IMR-90 (cell line): ENCODE measurements at regions not wholly inside any gene's neighbourhood (a gene's known extent, or its start where the extent isn't known, plus 50 kb on each side); places are given as distances from the start of the nearest gene placed in this dataset.

ENCODE experiments used
- ATAC-seq: fragments of 200-7000 bp; cut with Tn5 transposase; 2 replicates; pipeline ENCODE4 v1.9.1; 2020; ENCODE audit warnings: low read depth, mild to moderate bottlenecking, moderate library complexity
- BruUV-seq: library from RNA; stranded (reverse); fragments of 400-500 nt; replicated peaks from 2 replicates; lab custom pipeline; 2021; lab: Mats Ljungman, UMichigan
- CTCF ChIA-PET: fragments of 300-600 bp; formaldehyde crosslinking; extraction: SDS; loops from one replicate; lab custom pipeline; 2021; ENCODE audit warnings: antibody characterized with exemption; lab: Yijun Ruan, JAX
- POLR2A ChIA-PET: fragments of 300-600 bp; sonication (Branson Sonifier 250); formaldehyde crosslinking; loops from one replicate; lab custom pipeline; 2022; ENCODE audit warnings: antibody characterized with exemption; ENCODE audit not compliant: unreplicated experiment; lab: Charles Lee
- DNase-seq: peaks from one replicate; pipeline ENCODE4 v3.0.0; 2013
- H2AFZ ChIP-seq: replicated peaks from 2 replicates; pipeline ENCODE3; 2013; ENCODE audit warnings: low read length, mild to moderate bottlenecking; ENCODE audit not compliant: poor library complexity
- H2AK5ac ChIP-seq: 2 replicates; pipeline ENCODE4 v1.6.1; 2013; ENCODE audit warnings: low read depth, low read length, inconsistent platforms
- H2AK9ac ChIP-seq: replicated peaks from 2 replicates; pipeline ENCODE3; 2013; ENCODE audit warnings: mild to moderate bottlenecking, low read depth, low read length, moderate library complexity; ENCODE audit not compliant: poor library complexity
- H2BK120ac ChIP-seq: 2 replicates; pipeline ENCODE4 v1.6.1; 2013; ENCODE audit warnings: low read depth, low read length, inconsistent platforms
- H2BK15ac ChIP-seq: 3 replicates; pipeline ENCODE4 v1.6.1; 2013; ENCODE audit warnings: low read depth, low read length, inconsistent platforms
- H2BK20ac ChIP-seq: 2 replicates; pipeline ENCODE4 v1.6.1; 2013; ENCODE audit warnings: low read depth, mild to moderate bottlenecking, inconsistent platforms, low read length, moderate library complexity
- H2BK5ac ChIP-seq: 2 replicates; pipeline ENCODE4 v1.6.1; 2013; ENCODE audit warnings: mild to moderate bottlenecking, low read depth, low read length, inconsistent platforms; ENCODE audit not compliant: poor library complexity, severe bottlenecking
- H3K14ac ChIP-seq: replicated peaks from 2 replicates; pipeline ENCODE4 v1.6.1; 2013; ENCODE audit warnings: low read depth, low read length, inconsistent platforms
- H3K18ac ChIP-seq: 2 replicates; pipeline ENCODE4 v1.6.1; 2013; ENCODE audit warnings: low read depth, low read length, control low read depth
- H3K23ac ChIP-seq: 2 replicates; pipeline ENCODE4 v1.6.1; 2013; ENCODE audit warnings: low read depth, low read length, inconsistent platforms
- H3K27ac ChIP-seq: 2 replicates; pipeline ENCODE4 v1.5.1; 2013; ENCODE audit warnings: mild to moderate bottlenecking, control low read depth, low read length; ENCODE audit not compliant: insufficient read depth
- H3K27me3 ChIP-seq: 2 replicates; pipeline ENCODE4 v1.6.1; 2013; ENCODE audit warnings: low read length; ENCODE audit not compliant: control insufficient read depth, insufficient read depth
- H3K36me3 ChIP-seq: 2 replicates; pipeline ENCODE4 v1.6.1; 2013; ENCODE audit warnings: low read length, mixed read lengths; ENCODE audit not compliant: control insufficient read depth, insufficient read depth
- H3K4ac ChIP-seq: 2 replicates; pipeline ENCODE4 v1.6.1; 2013; ENCODE audit warnings: low read depth, low read length, inconsistent platforms
- H3K4me1 ChIP-seq: 2 replicates; pipeline ENCODE4 v1.6.1; 2013; ENCODE audit warnings: low read length, mixed read lengths; ENCODE audit not compliant: control insufficient read depth, insufficient read depth
- H3K4me2 ChIP-seq: 2 replicates; pipeline ENCODE4 v1.6.1; 2013; ENCODE audit warnings: low read depth, mild to moderate bottlenecking, control low read depth, low read length, moderate library complexity
- H3K4me3 ChIP-seq: 2 replicates; pipeline ENCODE4 v1.5.1; 2013; ENCODE audit warnings: low read depth, mild to moderate bottlenecking, control low read depth, low read length, moderate library complexity; ENCODE audit not compliant: insufficient read depth
- H3K56ac ChIP-seq: 2 replicates; pipeline ENCODE4 v1.6.1; 2013; ENCODE audit warnings: low read length, inconsistent platforms; ENCODE audit not compliant: insufficient read depth; ENCODE audit errors: extremely low read depth
- H3K79me1 ChIP-seq, 2 experiments: 2 replicates each; pipeline ENCODE4 v1.6.1; 2013; ENCODE audit warnings: low read length in 2 of 2, inconsistent platforms in 1 of 2, low read depth in 1 of 2
- H3K9ac ChIP-seq: 2 replicates; pipeline ENCODE4 v1.6.1; 2013; ENCODE audit warnings: low read depth, low read length, control low read depth
- H3K9me1 ChIP-seq: 2 replicates; pipeline ENCODE4 v1.6.1; 2013; ENCODE audit warnings: low read length, inconsistent platforms; ENCODE audit not compliant: insufficient read depth
- H3K9me3 ChIP-seq: 2 replicates; pipeline ENCODE4 v1.6.1; 2013; ENCODE audit warnings: low read length; ENCODE audit not compliant: control insufficient read depth, insufficient read depth
- H4K20me1 ChIP-seq: 2 replicates; pipeline ENCODE4 v1.6.1; 2013; ENCODE audit warnings: low read length, inconsistent platforms; ENCODE audit not compliant: insufficient read depth
- H4K5ac ChIP-seq: 2 replicates; pipeline ENCODE4 v1.6.1; 2013; ENCODE audit warnings: mild to moderate bottlenecking, low read depth, low read length, control low read depth
- H4K8ac ChIP-seq, 2 experiments: 2 replicates each; pipeline ENCODE4 v1.6.1; 2013; ENCODE audit warnings: low read depth in 2 of 2, low read length in 2 of 2, control low read depth in 1 of 2, inconsistent platforms in 1 of 2
- H4K91ac ChIP-seq: 2 replicates; pipeline ENCODE4 v1.6.1; 2013; ENCODE audit warnings: low read depth, low read length, inconsistent platforms; ENCODE audit not compliant: insufficient read depth
- BHLHE40 ChIP-seq: fragments of 150-350 bp; IDR thresholded peaks from 2 replicates; pipeline ENCODE4 v1.6.1; 2016; ENCODE audit warnings: mild to moderate bottlenecking, low read depth, low read length
- CHD1 ChIP-seq: IDR thresholded peaks from 2 replicates; pipeline ENCODE4 v1.6.1; 2012; ENCODE audit warnings: low read depth, low read length, improper control_type of control experiment
- FOS ChIP-seq: fragments of 150-350 bp; IDR thresholded peaks from 2 replicates; pipeline ENCODE4 v1.6.1; 2016; ENCODE audit warnings: low read depth, low read length
- MAFK ChIP-seq: IDR thresholded peaks from 2 replicates; pipeline ENCODE4 v1.6.1; 2012; ENCODE audit warnings: low read depth, low read length, improper control_type of control experiment
- MAZ ChIP-seq: IDR thresholded peaks from 2 replicates; pipeline ENCODE4 v1.6.1; 2012; ENCODE audit warnings: low read depth, mild to moderate bottlenecking, low read length, improper control_type of control experiment, moderate library complexity, borderline replicate concordance
- MXI1 ChIP-seq: IDR thresholded peaks from 2 replicates; pipeline ENCODE4 v1.6.1; 2012; ENCODE audit warnings: low read depth, mild to moderate bottlenecking, low read length, moderate library complexity, borderline replicate concordance
- NFE2L2 ChIP-seq: fragments of 150-350 bp; IDR thresholded peaks from 2 replicates; pipeline ENCODE4 v1.6.1; 2016; ENCODE audit warnings: low read depth, mild to moderate bottlenecking, low read length
- POLR2A ChIP-seq: IDR thresholded peaks from 2 replicates; pipeline ENCODE4 v1.6.1; 2012; ENCODE audit warnings: mild to moderate bottlenecking, low read depth, low read length
- RCOR1 ChIP-seq: IDR thresholded peaks from 2 replicates; pipeline ENCODE4 v1.6.1; 2012; ENCODE audit warnings: mild to moderate bottlenecking, low read length, improper control_type of control experiment; ENCODE audit not compliant: insufficient replicate concordance
- RFX5 ChIP-seq: IDR thresholded peaks from 2 replicates; pipeline ENCODE4 v1.8.0; 2012; ENCODE audit warnings: low read depth, mild to moderate bottlenecking, low read length, moderate library complexity
- WGBS, 2 experiments: methylation state at CpG; one replicate each; pipeline versions ENCODE4 v1.1.5 to v1.1.7; 2013; ENCODE audit warnings: missing lambda C conversion rate in 2 of 2; ENCODE audit not compliant: insufficient read length in 1 of 2; ENCODE audit errors: extremely low coverage in 2 of 2; 5-methylcytosine and 5-hydroxymethylcytosine counted together
- dilution Hi-C: fragments of 300-500 bp; cut with HindIII; formaldehyde crosslinking; loops from one replicate; pipeline ENCODE4 v1.14.3; 2018; ENCODE audit warnings: low sequenced_read_pairs; ENCODE audit not compliant: unreplicated experiment
- in situ Hi-C: fragments of 300-500 bp; cut with MboI; formaldehyde crosslinking; loops from 3 replicates; pipeline ENCODE4 v1.14.3; 2019; ENCODE audit warnings: low sequenced_read_pairs, inconsistent platforms, mixed read lengths
- intact Hi-C: fragments of 100-400 bp; cut with micrococcal nuclease; formaldehyde crosslinking; loops from 2 replicates; pipeline ENCODE4 v1.10.0; 2022
- TF ChIP-seq, protein P1 (sequence below): fragments of 150-350 bp; IDR thresholded peaks from 2 replicates; pipeline ENCODE4 v1.6.1; 2017; ENCODE audit warnings: mild to moderate bottlenecking, antibody characterized with exemption, low read length, low read depth

DNA sequence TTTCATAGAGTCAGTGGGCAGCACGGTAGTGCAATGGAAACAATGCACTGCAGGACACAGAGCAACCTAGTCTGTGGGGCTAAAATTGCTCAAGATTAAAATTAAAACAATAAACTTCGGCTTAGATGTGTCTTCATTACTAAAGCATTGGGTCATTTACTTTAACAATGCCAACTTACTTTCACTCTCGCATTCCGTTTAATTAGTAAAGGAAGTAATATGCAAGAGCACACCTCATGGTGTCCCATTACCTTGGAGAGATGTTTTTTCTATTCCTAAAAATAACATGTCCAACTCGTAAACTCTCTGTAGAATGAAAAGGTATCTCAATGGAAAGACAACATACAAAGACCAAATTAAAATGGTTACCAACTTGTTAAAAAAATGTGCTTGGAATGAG is 738.4 kb downstream of the PCDH17 start:
- H2BK15ac ChIP-seq, result no peak overlapping the region
- ChIA-PET POLR2A (no interaction called here), CTCF (no interaction called here)
- no TSS peak for BruUV-seq
- intact Hi-C loops (no loop called here), dilution Hi-C loops (no loop called here), in situ Hi-C loops (no loop called here)
- no peak overlapping the region for H3K27ac ChIP-seq
- ATAC-seq (no peak), DNase-seq (no peak)
- H3K4ac ChIP-seq, result no peak overlapping the region
- no peak overlapping the region for H3K4me3 ChIP-seq
- no peak overlapping the region for H2AK9ac ChIP-seq
- no peaks in the 10 kb centered on the region for H3K4me1 ChIP-seq
- H4K5ac ChIP-seq, result no peak overlapping the region
- H2AFZ ChIP-seq, result no peak overlapping the region
- H2BK20ac ChIP-seq, result no peak overlapping the region
- H3K36me3 ChIP-seq, result no peaks in the 10 kb centered on the region
- no peak overlapping the region for H3K4me2 ChIP-seq
- no peak overlapping the region for H4K91ac ChIP-seq
- H4K20me1 ChIP-seq, result no peaks in the 10 kb centered on the region
- H3K9ac ChIP-seq, result no peak overlapping the region
- no peak overlapping the region for H3K18ac ChIP-seq
- H3K56ac ChIP-seq, result no peak overlapping the region
- no peak overlapping the region for H2BK5ac ChIP-seq
- H2AK5ac ChIP-seq, result no peak overlapping the region
- H3K23ac ChIP-seq, result no peak overlapping the region
- H3K79me1 ChIP-seq, result no peaks in the 10 kb centered on the region
- no peaks in the 10 kb centered on the region for H3K9me1 ChIP-seq
- no peak overlapping the region for H3K14ac ChIP-seq
- no CpG with 5 or more reads among the region's 5 CpGs for WGBS, 2 experiments
- no peak overlapping the region for H2BK120ac ChIP-seq
- H3K9me3 ChIP-seq, result peaks cover 3% of the 10 kb centered on the region; the same call in 1 of the 2 replicates
- TF ChIP-seq RCOR1, result no peak
- no peak for TF ChIP-seq MAZ
- TF ChIP-seq MAFK, result no peak
- no peak for TF ChIP-seq NFE2L2
- no peak for TF ChIP-seq POLR2A
- TF ChIP-seq BHLHE40, result no peak
- no peak for TF ChIP-seq MXI1
- TF ChIP-seq FOS, result no peak
- TF ChIP-seq CHD1, result no peak
- TF ChIP-seq RFX5, result no peak
- TF ChIP-seq, protein P1, sequence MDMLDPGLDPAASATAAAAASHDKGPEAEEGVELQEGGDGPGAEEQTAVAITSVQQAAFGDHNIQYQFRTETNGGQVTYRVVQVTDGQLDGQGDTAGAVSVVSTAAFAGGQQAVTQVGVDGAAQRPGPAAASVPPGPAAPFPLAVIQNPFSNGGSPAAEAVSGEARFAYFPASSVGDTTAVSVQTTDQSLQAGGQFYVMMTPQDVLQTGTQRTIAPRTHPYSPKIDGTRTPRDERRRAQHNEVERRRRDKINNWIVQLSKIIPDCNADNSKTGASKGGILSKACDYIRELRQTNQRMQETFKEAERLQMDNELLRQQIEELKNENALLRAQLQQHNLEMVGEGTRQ, result no peak
- H3K27me3 ChIP-seq, result no peaks in the 10 kb centered on the region
- H4K8ac ChIP-seq, result no peak overlapping the region
